IMR-90 (cell line): ENCODE measurements at regions not wholly inside any gene's neighbourhood (a gene's known extent, or its start where the extent isn't known, plus 50 kb on each side); places are given as distances from the start of the nearest gene placed in this dataset.

Experiments
- POLR2A ChIP-seq: IDR thresholded peaks from 2 replicates; pipeline ENCODE4 v1.6.1; 2012; ENCODE audit warnings: mild to moderate bottlenecking, low read depth, low read length
- RFX5 ChIP-seq: IDR thresholded peaks from 2 replicates; pipeline ENCODE4 v1.8.0; 2012; ENCODE audit warnings: low read depth, mild to moderate bottlenecking, low read length, moderate library complexity
- TF ChIP-seq, protein P1 (sequence below): fragments of 150-350 bp; IDR thresholded peaks from 2 replicates; pipeline ENCODE4 v1.6.1; 2017; ENCODE audit warnings: mild to moderate bottlenecking, antibody characterized with exemption, low read length, low read depth
- TF ChIP-seq, protein P2 (sequence below): conservative IDR thresholded peaks from 2 replicates; pipeline ENCODE4 v1.5.1; 2012; ENCODE audit warnings: mild to moderate bottlenecking, low read depth, low read length, improper control_type of control experiment
- TF ChIP-seq, protein P3 (sequence below): fragments of 150-350 bp; IDR thresholded peaks from 2 replicates; pipeline ENCODE4 v1.6.1; 2016; ENCODE audit warnings: low read depth, mild to moderate bottlenecking, low read length, moderate library complexity, borderline replicate concordance

DNA sequence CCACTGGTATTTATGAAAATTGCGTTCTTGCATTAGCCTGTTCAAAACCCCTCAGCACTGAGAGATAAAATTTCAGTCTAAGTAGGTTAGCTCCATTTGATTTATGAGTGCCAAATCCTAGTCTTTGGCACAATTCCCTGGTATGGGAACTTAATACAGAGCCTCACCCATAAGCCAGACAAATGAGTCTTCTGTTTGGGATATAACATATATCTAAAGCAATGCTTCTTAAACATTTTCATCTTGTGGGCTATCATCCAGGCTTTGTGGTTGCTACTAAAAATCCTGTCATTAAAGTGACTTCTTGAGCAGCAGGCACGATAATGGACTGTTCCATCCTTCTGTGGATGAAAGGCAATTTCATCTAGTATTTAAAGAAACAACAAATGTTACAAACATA, 419.5 kb upstream of the ACTBL2 start:
- TF ChIP-seq, protein P1, sequence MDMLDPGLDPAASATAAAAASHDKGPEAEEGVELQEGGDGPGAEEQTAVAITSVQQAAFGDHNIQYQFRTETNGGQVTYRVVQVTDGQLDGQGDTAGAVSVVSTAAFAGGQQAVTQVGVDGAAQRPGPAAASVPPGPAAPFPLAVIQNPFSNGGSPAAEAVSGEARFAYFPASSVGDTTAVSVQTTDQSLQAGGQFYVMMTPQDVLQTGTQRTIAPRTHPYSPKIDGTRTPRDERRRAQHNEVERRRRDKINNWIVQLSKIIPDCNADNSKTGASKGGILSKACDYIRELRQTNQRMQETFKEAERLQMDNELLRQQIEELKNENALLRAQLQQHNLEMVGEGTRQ: no peak
- TF ChIP-seq, protein P2, sequence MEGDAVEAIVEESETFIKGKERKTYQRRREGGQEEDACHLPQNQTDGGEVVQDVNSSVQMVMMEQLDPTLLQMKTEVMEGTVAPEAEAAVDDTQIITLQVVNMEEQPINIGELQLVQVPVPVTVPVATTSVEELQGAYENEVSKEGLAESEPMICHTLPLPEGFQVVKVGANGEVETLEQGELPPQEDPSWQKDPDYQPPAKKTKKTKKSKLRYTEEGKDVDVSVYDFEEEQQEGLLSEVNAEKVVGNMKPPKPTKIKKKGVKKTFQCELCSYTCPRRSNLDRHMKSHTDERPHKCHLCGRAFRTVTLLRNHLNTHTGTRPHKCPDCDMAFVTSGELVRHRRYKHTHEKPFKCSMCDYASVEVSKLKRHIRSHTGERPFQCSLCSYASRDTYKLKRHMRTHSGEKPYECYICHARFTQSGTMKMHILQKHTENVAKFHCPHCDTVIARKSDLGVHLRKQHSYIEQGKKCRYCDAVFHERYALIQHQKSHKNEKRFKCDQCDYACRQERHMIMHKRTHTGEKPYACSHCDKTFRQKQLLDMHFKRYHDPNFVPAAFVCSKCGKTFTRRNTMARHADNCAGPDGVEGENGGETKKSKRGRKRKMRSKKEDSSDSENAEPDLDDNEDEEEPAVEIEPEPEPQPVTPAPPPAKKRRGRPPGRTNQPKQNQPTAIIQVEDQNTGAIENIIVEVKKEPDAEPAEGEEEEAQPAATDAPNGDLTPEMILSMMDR: no peak
- TF ChIP-seq RFX5: no peak
- no peak for TF ChIP-seq POLR2A
- TF ChIP-seq, protein P3, sequence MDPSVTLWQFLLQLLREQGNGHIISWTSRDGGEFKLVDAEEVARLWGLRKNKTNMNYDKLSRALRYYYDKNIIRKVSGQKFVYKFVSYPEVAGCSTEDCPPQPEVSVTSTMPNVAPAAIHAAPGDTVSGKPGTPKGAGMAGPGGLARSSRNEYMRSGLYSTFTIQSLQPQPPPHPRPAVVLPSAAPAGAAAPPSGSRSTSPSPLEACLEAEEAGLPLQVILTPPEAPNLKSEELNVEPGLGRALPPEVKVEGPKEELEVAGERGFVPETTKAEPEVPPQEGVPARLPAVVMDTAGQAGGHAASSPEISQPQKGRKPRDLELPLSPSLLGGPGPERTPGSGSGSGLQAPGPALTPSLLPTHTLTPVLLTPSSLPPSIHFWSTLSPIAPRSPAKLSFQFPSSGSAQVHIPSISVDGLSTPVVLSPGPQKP: no peak
